A549 (cell line): ENCODE measurements at regions not wholly inside any gene's neighbourhood (a gene's known extent, or its start where the extent isn't known, plus 50 kb on each side); places are given as distances from the start of the nearest gene placed in this dataset.

Source experiments
- RCOR1 ChIP-seq: fragments of 150-350 bp; IDR thresholded peaks from 2 replicates; pipeline ENCODE4 v1.6.1; 2014; ENCODE audit warnings: antibody characterized with exemption, low read length, low read depth
- TF ChIP-seq, protein P1 (sequence below): fragments of >200 bp; sonication (Bioruptor Twin); formaldehyde crosslinking; IDR thresholded peaks from 3 replicates; pipeline ENCODE4 v1.5.1; 2016
- TF ChIP-seq, protein P2 (sequence below): fragments of 150-350 bp; IDR thresholded peaks from 2 replicates; pipeline ENCODE4 v1.6.1; 2014; ENCODE audit warnings: low read depth, mild to moderate bottlenecking, low read length

GRCh38 chr10:31197886-31198285 lies 121.1 kb upstream of the ZEB1 start:
- TF ChIP-seq, protein P1, sequence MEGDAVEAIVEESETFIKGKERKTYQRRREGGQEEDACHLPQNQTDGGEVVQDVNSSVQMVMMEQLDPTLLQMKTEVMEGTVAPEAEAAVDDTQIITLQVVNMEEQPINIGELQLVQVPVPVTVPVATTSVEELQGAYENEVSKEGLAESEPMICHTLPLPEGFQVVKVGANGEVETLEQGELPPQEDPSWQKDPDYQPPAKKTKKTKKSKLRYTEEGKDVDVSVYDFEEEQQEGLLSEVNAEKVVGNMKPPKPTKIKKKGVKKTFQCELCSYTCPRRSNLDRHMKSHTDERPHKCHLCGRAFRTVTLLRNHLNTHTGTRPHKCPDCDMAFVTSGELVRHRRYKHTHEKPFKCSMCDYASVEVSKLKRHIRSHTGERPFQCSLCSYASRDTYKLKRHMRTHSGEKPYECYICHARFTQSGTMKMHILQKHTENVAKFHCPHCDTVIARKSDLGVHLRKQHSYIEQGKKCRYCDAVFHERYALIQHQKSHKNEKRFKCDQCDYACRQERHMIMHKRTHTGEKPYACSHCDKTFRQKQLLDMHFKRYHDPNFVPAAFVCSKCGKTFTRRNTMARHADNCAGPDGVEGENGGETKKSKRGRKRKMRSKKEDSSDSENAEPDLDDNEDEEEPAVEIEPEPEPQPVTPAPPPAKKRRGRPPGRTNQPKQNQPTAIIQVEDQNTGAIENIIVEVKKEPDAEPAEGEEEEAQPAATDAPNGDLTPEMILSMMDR, result no peak
- TF ChIP-seq RCOR1, result no peak
- TF ChIP-seq, protein P2, sequence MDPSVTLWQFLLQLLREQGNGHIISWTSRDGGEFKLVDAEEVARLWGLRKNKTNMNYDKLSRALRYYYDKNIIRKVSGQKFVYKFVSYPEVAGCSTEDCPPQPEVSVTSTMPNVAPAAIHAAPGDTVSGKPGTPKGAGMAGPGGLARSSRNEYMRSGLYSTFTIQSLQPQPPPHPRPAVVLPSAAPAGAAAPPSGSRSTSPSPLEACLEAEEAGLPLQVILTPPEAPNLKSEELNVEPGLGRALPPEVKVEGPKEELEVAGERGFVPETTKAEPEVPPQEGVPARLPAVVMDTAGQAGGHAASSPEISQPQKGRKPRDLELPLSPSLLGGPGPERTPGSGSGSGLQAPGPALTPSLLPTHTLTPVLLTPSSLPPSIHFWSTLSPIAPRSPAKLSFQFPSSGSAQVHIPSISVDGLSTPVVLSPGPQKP, result no peak
